GM21576 (cell line): ENCODE measurements at regions not wholly inside any gene's neighbourhood (a gene's known extent, or its start where the extent isn't known, plus 50 kb on each side); places are given as distances from the start of the nearest gene placed in this dataset.
"Not testable (repeated sequence)": the region's sequence is repeated elsewhere in the genome, so short reads cannot be mapped to it uniquely, and the experiment has no call there.

Experiments used
- ATAC-seq: cut with Tn5 transposase; IDR thresholded peaks from one replicate; pipeline ENCODE4 v1.9.1; 2021; ENCODE audit warnings: mild to moderate bottlenecking, moderate library complexity; ENCODE audit not compliant: unreplicated experiment

GRCh38 chr21:32934068-32934467, 91.7 kb upstream of the OLIG2 start:
- ATAC-seq = not testable (repeated sequence)

DNA sequence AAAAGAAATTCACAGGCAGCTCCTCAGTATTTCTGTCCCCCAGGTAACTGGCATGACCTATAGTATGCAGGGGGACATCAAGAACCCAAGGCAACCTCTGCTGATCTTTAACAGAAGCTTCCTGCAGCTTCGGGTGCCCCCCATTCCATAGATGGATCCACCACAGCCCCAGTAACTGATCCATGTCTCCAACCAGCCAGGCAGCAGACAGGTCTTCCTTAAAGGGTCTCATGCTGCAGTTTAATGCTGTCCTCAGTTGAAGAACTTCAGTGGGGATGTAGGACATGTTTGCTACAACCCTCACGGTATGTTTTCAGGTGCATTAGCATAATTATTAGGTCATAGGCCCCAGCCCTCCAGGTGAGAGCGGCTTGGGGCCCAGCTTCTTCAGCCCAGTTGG, 90.9 kb upstream of the OLIG2 start:
- ATAC-seq = no peak

GRCh38 chr21:32940079-32941014, 85.4 kb upstream of the OLIG2 start:
- no peak for ATAC-seq

DNA sequence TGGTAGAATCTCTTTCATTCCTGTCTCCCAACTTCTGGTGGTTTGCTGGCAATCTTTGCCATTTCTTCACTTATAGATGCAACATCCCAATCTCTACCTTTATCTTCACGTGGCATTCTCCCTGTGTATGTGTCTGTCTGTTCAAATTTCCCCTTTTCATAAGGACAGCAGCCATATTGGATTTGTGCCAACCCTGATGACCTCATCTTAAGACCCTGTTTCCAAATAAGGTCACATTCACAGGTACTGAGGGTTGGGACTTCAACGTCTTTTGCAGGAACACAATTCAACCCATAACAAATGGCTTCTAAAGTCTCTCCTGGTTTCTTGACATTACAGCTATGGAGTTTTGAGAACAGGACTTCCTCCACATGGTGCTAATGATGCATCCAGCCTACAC, 84.5 kb upstream of the OLIG2 start:
- no peak for ATAC-seq

DNA sequence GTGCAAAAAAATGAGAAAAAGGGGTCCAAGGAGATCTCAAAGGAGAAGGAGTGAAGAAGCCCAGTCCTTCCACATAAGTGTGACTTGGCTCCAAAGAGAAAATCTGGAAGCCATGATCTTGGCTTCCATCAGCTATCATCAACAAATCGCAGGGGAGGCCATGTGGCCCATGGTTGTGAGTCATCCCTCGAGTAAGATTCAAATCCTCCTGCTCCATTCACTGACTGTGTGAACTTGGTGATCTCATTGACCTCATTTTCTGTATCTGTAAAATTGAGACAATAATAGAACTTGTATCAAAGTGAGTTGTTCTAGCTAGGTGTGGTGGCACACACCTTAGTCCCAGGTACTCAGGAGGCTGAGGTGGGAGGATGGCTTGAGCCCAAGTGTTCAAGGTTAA, 79.1 kb upstream of the OLIG2 start:
- ATAC-seq = no peak

GRCh38 chr21:32947736-32948135, 78.0 kb upstream of the OLIG2 start:
- no peak for ATAC-seq

DNA sequence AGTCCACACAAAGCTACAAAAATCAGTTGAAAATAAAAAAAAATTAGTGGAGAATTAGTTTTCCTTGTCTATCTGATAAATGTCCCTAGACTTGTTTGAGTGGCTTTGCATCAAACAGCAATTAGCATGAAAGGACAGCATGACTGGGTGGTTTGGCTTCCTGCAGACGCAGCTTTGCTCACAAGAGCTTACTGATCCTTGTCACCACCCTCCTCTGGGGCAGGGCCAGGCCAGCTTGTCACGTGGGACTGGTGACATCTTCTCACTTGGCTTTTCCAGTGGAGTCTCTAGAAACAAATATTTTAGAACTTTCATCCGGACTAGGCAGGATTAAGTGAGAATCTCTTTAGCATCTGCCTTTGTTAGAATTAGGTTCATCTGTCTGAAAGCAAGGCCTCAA, 76.0 kb upstream of the OLIG2 start:
- no peak for ATAC-seq

GRCh38 chr21:32951041-32951440, 74.7 kb upstream of the OLIG2 start:
- ATAC-seq = no peak

GRCh38 chr21:32954353-32954752, 71.4 kb upstream of the OLIG2 start:
- ATAC-seq = no peak

GRCh38 chr21:32955311-32956060, 70.2 kb upstream of the OLIG2 start:
- ATAC-seq = no peak

DNA sequence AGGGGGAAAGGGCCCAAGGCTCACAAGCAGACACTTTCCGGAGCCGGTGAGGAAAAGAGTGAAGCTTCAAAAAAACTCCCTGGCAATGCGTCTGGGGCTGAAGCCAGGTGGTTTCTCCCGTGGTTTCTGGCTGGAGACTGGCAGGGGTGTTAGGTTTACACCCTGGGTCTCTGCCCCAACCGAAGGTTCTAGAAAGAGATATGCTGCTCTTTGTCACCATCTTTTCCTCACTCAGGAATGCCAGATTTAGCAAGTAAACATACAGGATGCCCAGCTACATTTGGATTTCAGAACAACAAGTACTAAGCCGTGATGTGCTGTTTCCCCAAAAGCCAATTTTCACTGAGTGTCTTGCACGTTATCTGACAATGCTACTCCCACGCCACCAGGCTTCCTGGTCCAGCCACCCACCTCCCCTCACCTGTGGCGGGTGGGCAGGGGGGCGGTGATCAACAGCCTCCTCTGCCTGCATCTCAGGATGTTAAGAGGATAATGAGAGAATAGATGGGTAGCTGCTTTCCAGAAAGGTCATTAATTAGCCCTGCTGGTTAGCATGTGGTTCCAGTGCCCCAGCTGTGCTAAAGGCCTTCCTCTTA, 69.6 kb upstream of the OLIG2 start:
- ATAC-seq = no peak

DNA sequence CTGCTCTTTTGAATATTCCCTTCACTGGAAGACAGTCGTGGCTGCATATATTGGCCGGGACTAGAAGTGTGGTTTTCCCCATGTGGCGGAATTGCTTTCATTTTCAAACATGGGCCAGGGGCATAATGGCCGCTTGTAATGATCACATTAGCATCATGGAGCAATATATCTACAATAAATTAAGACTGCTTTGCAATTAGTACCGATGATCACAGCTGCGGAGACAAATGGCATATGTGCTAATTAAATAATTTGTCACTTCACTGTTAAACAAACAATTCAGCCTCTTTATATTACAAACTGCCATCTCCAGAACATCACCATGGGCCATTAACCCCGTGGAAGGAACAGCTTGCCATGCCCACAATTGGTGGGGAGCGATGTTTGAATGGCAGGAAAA, 68.2 kb upstream of the OLIG2 start:
- no peak for ATAC-seq

DNA sequence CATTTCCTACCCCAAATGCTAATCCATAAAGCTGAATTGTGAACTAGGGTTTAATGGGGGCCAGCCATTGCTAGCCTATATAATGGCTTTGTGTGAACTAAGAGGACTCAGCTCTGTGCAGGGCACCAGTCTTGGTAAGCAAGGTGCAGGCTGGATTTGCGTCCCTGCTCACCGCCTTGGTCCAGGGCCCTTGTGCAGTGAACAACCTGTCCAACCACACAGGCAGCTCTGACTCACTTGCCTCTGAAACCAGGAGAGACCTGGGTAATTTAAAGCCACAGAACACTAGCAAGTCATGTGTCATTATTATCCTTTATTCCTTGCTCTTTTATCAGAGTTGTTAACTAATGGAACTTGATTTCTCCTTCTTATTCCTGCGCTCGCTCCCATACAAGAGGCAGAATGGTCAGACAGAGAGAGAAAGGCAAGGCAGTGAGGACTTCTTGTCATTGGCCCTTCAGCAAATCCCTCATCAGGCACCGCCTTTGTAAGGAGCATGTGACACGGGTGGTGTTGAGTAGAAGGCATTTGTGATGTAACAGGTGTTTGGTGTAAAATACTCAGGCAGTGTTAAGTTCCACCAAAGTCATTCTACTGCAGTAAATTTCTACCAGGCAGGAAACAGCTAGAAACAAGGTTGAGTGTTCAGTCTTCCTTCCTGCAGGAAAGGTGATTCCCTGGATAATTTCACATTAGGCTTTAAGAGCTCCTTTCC, 67.3 kb upstream of the OLIG2 start:
- ATAC-seq = no peak

DNA sequence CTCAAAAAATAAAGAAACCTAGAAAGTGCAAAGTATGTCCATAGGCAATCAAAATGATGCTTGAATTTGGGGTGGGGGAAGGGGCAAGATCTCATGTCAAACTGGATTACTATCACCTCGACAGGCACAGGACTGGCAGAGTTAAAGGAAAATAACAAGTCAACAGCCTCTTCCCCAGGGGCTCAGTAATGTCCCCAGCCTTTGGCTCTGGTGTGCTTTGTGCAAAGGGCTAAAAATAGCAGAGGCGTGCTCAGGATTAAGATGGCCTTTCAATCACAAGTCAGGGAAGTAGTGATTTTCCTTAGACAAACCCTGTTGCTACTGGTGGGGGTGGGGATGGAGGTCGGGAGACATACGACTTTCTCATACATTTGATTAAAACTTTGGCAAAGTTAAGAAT, 63.5 kb upstream of the OLIG2 start:
- no peak for ATAC-seq

DNA sequence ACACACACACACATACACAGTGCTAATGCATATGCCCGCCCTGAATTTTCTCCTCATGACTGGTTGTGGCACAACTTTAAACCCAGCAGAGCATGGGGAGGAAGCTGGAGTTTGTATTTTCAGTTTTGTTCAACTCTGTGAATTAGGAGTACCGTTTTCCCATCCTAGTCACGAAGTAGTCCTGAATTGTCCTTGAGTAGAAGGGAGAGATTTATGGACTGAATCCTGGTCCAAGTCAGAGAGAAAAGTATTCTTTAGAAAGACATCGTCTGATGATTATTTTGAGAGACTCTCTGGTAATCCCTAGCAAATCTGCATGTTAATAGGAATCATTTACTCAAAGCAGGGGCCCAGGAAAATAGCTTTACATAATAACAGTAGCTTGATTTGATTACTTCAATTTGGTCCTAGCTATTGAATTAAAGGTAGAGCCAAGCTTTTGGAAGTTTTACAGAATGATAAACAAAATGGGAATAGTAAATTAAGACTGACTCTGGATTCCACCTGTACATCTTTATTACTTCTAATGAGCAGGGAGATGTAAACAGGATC, 60.5 kb upstream of the OLIG2 start:
- no peak for ATAC-seq

DNA sequence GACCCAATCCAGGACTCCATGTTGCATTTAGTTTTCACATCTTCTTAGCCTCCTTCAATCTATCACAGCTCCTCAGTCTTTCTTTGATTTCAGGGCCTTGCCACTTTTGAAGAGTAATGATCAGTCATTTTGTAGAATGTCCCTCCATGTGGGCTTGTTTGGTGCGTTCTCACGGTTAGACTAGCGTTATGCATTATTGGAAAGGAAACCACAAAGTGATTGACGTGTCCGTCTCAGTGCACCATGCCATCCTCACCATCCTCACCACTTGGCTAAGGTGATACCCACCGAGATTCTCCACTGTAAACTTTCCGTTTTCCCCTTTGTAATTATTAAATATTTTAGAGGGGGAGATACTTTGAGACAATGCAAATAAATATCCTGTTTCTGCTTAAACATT, 59.6 kb upstream of the OLIG2 start:
- no peak for ATAC-seq

- ATAC-seq = not testable (repeated sequence)
Measured at GRCh38 chr21:32968103-32968502, 57.6 kb upstream of the OLIG2 start.

GRCh38 chr21:32974653-32975052, 51.1 kb upstream of the OLIG2 start:
- ATAC-seq = no peak

- no peak for ATAC-seq
Measured at GRCh38 chr21:32975811-32976431, 49.8 kb upstream of the OLIG2 start.
